Activated CD4-positive, alpha-beta T cell treated with anti-CD3 and anti-CD28 coated beads for 48 hours (primary cell): ENCODE measurements at regions not wholly inside any gene's neighbourhood (a gene's known extent, or its start where the extent isn't known, plus 50 kb on each side); places are given as distances from the start of the nearest gene placed in this dataset.

Source experiments
- DNase-seq: peaks from one replicate; pipeline ENCODE4 v3.0.0-alpha.2; 2020

- DNase-seq: no peak
These were observed 430.6 kb upstream of the FANCL start for GRCh38 chr2:58671675-58672074.

DNA sequence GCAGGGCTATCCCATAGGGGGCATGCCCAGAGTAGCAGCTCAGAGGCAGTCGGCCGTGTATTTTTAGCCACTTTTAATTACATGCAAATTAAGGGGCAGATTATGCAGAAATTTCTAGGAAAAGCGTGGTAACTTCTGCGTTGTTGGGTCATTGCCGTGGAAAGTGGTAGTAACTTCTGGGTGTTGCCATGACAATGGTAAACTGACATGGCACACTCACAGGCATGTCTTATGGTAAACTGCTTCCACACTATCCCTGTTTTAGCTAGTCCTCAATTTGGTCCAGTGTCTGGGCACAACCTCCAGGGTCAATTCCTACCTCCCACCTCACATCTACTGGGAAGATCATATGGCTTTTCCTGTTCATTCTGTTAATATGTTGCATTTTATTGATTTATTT is 428.9 kb upstream of the FANCL start:
- no peak for DNase-seq

- no peak for DNase-seq
These were observed 426.1 kb upstream of the FANCL start for GRCh38 chr2:58667137-58667774.

DNA sequence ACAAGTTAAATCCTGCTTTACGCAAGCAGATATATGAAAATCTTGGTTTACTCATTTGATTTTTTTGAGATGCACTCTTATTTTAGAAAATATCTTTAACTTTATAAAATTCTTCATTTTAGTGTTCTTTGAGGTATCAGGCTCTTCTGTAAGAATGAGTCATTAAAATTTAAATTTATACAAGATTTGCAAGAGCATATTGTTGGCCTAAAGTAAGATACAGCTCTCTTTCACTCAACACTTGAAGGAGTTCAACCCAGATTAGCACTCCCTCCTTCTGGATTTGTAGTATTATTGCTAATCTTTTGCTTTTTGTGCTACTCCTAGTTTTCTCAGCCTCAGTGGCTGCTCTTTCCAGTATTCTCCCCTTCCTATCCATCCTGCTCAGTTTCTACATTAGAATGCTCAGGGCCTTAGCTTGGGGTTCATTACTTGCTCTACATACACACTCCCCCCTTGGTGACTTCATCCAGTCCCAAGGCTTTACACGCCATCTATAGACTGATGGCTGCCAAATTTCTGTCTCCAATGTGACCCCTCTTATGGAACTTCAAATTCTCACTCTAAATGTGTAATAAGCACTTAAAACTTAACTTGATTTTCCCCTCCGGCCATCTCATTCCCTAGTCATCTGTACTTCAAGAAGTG is 425.3 kb upstream of the FANCL start:
- no peak for DNase-seq

DNA sequence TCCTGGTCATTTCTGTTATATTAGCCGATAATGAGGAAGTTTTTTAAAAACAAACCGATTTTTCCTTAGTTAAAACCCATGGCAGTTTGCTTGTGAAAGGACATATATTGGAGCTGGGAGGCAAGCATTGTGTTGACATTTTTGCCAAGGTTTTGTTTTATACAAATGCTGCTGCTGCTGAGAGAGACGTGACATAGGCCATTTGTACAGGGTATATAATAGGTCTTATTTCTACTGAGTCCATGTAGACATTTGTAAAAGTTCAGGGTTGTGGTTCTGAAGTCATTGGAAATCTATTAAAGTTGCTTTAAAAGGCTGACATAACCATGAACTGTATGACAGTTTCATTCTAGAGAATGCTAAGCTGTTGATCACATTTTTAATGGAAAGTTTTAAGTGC is 424.0 kb upstream of the FANCL start:
- no peak for DNase-seq

DNA sequence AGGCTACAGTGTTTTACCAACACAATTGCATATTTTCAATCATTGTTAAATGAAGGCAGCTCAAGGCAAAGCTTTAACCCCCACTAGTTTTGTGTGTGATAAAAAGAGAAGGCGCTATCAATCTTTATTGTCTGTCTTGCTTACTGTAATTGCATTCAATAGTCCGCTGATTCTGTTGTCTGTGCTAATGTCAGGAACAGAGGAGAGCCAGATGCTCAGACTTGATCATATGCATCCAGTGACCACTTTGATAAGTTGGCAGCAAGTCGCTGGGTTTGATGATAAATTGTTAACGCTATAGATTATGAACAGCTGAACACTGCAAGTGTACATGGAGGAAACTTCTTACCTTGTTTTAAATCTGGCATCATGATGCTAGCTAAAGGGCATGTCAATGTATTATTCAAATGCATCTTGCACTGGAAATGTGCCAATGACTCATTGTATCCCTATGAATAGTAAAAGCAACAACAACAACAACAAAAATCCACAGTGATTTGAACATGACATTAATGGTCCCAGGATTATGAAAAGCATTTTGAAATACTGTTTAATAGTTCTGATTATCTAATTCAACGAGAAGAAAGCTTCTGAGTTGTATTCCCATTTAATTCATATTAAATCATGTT is 423.5 kb upstream of the FANCL start:
- no peak for DNase-seq

GRCh38 chr2:58660046-58660445 is 418.9 kb upstream of the FANCL start:
- no peak for DNase-seq

GRCh38 chr2:58655152-58655551 is 414.0 kb upstream of the FANCL start:
- no peak for DNase-seq

DNA sequence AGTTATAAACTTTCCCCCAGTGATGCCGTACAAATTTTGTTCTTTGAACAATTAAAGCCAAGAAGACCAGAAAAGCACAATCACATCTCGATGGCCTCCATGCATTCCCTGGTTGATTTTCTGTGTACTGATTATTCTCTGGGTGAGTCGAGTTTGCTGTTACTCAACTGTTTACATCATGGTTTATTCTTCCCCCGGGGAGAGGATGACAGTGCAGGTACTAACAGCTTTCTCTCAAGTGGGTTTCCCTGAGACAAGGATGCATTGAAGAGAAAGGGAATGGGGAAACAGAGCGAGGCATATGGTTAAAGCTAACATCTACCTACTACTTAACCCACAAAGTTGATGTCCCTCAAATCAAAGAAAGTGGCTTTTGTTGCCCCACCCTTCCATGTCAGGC is 410.8 kb upstream of the FANCL start:
- DNase-seq: no peak

DNA sequence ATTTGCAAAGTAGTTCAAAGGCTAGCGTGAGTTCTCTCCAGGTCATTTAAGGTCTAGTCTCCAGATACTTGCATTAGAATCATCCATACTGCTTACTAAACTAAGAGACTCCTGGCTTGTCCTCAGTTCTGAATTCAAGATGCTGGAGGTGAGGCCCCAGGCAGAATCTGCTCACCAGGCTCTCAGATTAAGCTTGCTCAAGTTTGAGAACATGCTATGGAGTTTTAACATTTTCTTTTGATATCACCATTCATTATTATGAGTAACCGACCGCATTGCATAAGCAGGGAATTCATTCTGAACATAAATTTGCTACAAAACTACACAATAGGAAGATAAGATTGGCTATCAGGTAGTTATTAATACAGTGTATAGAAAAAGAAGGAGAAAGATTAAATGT is 409.7 kb upstream of the FANCL start:
- no peak for DNase-seq

GRCh38 chr2:58649756-58650155 is 408.6 kb upstream of the FANCL start:
- no peak for DNase-seq

DNA sequence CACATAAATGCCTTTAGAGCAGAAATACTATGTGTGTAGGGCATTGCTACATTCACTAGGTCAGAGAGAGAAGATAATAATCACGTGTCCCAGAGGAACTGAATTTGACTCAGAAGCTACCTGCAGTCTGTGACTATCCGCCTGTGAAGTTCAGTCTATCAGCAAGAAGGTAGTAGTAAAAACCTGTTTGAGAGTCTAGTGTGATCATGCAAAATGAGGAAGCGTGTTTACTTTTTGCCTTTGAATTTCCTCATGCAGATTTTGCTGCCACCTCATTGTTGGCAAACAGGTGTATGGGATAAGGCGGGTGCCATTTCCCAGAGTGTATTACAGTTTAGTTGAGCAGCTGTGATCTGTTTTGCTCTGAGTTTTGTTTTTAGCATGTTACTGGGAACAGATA is 403.9 kb upstream of the FANCL start:
- no peak for DNase-seq

GRCh38 chr2:58644451-58644850 is 403.3 kb upstream of the FANCL start:
- no peak for DNase-seq

- no peak for DNase-seq
These were observed 399.9 kb upstream of the FANCL start for GRCh38 chr2:58641001-58641400.

DNA sequence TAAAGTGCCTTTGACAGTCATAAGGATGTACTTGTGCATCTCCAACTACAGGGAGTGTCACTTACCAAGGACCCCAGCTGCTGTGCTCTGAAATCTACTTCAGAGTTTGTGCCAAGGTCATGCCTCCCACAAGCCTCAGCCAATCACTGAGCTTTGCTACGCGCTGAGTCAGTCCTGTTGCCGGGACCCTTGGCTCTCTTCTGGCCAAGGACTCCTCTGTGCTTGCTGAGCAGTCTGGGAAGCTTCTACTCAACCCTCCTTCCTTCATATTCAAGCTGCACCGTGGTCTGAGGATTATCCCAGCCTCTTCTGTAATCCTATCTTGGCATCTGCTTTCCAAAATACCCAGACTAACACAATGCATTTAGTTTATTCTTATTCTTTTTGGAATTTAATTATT is 398.9 kb upstream of the FANCL start:
- no peak for DNase-seq

- DNase-seq: no peak
These were observed 397.2 kb upstream of the FANCL start for GRCh38 chr2:58638256-58638805.

DNA sequence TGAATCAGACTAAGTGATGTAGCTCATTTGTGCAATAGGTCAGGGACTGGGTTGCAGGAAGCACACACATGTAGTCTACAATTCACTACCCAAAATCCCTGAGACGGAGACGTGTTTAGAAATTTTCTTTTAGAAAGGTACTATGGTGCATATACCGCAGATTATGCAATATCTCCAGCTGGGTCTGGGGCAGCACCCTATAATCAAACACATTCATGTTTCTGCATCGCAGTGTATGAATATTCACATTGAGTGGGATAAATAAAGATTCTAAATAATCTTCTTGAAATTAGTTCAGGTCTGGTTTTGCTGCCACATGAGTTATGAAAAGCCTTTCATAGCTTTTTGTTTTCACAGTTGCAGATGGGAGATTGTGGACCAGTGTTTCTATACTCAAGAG is 395.7 kb upstream of the FANCL start:
- no peak for DNase-seq

DNA sequence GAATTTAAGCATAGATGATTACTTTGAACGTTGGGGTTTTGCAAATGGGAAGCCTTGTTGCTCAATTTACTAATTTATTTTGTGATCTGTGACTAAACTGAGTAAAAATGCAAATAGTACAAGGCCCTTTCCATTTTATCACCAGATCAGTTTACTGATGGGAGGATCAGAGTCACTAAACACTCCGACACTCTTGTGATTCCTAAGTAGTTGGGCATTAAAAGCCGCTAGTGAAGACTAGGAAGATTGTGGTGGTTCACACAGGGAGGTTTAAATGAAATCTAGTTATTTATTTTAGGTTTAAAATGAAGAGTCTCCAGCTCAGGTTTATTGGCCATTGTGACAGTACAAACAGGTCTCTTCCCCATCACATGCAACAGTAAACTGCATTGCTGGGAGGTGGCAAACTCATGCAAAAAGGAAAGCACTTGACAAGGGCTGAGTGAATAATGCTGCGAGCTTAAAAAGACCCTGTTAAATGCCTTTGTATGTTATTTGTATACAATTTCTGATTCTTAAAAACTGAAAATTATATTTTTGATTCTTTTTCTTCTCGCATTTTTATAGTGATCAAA is 394.8 kb upstream of the FANCL start:
- no peak for DNase-seq

GRCh38 chr2:58634653-58635370 is 393.7 kb upstream of the FANCL start:
- DNase-seq: no peak

DNA sequence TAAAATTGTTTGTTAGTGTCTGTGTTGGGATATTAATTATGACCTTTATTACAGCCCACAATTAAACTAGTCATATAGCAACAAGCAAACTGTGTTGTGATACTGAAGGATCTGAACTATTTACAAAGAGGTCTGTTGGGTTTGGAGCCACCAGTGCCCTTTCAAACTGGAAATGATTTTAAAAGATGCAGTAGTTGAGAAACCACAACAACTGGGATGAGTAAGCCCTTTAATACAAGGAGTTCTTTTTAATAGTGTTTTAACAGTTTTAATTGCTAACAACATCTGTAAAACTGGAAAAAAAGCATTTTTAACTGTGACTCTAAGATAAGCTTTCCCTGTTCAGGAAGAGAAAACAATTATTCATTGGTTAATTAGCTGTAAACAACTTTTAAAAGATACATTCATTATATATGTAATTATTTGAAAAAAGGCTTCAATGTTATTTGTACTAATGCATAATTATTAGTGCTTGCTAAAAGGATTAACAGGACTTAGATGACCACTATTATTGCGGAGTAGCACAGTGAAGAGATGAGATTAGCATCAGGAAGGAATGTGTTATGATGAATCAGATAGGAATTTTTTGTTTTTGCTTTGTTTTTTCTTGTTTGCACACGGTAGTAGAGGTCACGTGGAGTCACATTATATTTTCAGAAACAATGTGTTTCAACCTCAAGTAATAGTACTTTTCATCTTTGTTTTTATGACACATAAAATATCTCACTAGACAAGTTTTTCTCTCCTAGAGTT is 392.7 kb upstream of the FANCL start:
- no peak for DNase-seq

DNA sequence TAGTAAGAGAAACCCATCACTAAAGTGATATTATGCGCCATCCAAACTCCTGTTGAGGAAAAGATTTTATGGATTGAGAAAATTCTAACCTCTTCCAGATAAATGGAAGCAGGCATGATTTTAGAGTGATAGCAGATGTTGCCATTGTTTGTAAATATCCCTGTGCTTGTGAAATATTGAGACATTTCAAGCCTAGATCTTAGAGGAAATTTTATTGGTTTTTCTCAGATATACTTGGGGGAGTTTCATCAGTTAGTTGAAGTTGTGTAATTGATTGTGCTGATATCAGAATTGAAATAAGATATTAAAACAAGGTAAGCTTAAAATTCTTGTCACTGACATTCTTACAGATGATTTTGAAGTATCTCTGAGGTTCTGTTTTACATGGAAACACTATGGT is 390.9 kb upstream of the FANCL start:
- DNase-seq: no peak

DNA sequence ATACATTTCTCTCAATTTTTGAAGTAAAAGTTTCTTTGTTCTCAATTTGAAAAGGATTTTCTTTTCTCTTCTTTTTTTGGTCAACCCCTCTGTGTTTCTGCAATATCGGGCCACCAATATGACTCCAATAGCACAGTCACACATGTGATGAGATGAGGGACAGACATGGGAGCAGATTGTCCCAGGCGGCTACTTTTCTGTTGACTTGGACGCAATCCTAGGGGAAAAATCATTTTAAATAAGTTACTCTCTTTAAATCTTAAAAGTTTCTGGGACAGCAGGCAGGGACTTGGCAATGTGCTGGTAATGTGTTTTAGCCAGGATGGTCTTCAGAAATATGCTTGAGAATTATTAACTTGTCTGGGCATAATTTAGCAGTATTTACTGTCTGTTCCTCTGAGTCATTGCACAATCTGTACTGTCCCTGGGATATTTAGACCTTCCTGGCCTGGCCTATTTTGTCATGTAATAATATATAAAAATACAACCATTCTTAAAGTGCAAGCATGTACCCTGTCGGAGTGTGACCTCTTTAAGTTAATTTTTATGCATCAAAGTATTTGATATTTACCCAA is 388.5 kb upstream of the FANCL start:
- no peak for DNase-seq
